HG02943 (cell line): ENCODE measurements at regions not wholly inside any gene's neighbourhood (a gene's known extent, or its start where the extent isn't known, plus 50 kb on each side); places are given as distances from the start of the nearest gene placed in this dataset.
"Not testable (repeated sequence)": the region's sequence is repeated elsewhere in the genome, so short reads cannot be mapped to it uniquely, and the experiment has no call there.

ENCODE experiments used
- ATAC-seq: cut with Tn5 transposase; IDR thresholded peaks from one replicate; pipeline ENCODE4 v1.9.1; 2021; ENCODE audit warnings: mild to moderate bottlenecking, low read depth, moderate library complexity; ENCODE audit not compliant: unreplicated experiment

DNA sequence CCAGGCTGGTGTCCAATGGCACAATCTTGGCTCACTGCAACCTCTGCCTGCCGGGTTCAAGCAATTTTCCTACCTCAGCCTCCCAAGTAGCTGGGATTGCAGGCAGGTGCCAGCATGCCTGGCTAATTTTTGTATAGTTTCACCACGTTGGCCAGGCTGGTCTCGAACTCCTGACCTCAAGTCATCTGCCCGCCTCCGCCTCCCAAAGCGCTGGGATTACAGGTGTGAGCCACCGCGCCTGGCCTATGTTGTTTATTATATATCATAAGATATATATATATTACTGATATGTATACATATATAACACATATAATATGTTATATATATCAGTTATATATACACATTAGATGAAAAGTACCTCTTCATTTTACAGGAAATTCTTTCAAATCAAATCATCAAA, 914.7 kb downstream of the FOXD4L5 start:
- ATAC-seq, result not testable (repeated sequence)

DNA sequence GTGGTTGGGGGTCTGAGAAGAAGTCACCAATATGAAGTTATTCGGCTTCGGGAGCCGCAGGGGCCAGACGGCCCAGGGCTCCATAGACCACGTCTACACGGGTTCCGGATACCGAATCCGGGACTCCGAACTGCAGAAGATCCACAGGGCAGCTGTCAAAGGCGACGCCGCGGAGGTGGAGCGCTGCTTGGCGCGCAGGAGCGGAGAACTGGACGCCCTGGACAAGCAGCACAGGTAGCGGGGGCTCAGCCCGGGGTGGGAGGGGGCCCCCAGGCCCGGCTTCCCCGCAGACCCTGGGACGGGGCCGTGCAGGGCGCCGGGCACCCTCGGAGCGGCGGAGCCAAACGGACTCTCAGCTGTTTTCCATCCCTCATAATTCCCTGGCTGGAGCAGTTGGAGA, 915.4 kb downstream of the FOXD4L5 start:
- not testable (repeated sequence) for ATAC-seq

DNA sequence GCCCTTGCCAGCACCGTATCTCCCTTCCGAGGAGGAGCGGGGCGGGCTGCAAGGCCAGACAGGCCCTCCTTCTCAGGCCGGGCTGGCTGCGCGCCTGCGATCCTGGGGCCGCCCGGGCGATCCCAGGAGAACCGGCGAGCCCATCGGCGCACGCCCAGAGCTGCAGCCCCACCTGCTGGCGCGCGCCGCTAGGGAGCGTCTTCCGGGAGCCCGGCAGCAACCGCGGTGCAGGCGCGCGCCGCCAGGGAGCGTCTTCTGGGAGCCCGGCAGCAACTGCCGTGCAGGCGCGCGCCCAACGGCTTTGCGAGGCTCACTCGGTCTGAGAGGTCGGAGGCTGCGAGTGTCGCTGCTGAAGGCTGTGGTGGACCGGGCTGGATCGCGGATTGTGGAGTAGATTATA, 915.9 kb downstream of the FOXD4L5 start:
- ATAC-seq, result peak; percentile 100

DNA sequence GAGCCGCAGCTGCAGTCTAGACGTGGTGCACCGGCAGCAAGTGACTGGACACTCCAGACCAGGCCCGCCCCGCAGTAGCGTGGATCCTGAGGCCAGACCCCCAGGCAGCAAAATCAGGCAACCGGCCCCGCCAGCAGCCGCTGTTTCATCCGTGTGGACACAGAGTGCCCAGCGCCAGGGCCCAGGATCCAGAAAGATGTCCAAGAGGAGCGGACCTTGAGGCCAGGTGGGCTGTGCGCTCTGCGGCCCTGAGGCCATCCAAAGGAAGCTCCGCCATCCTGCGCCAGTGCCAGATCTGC, 916.4 kb downstream of the FOXD4L5 start:
- ATAC-seq, result not testable (repeated sequence)

DNA sequence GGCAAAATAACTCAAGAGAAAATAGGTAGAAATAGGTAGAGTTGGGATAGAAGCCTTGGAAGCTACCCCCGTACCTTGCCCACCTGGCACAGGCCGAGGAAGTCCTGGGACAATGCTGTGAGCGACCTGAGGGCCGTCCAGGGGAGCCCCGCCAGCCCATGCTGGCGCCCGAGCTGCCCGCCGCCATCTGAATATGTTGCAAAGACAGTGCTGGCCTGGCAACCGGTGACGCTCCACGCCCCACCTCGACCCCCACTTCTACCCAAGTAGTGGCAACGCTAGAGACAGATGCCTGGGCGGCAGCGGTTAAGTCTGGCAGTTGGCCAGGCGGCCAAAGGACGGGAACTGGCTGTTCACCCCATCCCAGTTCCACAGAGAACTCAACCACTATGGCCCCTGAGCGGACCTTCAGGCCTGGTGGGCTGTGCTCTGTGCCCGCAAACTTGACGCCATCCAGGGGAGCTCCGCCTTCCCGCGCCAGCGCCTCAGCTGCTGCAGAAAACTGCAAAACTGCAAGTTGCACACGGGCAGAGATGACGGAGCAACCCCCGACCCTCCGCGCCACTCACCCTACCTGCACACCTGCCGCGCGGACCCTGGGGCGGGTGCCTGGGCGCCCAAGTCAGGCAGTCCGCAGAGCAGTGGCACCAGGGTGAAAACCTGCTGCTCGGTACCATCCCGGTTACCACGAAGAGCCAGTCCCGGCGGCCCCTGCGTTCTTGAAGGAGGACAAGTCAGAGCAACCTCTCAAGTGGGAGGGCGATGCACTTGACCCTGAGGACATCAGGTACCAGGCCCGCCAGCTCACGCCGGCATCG, 917.0 kb downstream of the FOXD4L5 start:
- ATAC-seq, result not testable (repeated sequence)
